Mesodermal cell (in vitro differentiated cells): ENCODE measurements at regions not wholly inside any gene's neighbourhood (a gene's known extent, or its start where the extent isn't known, plus 50 kb on each side); places are given as distances from the start of the nearest gene placed in this dataset.

Source experiments
- H3K27ac ChIP-seq: 2 replicates; pipeline ENCODE4 v1.7.0; 2013; ENCODE audit warnings: mild to moderate bottlenecking, low read depth, low read length, moderate library complexity; ENCODE audit not compliant: severe bottlenecking
- H3K36me3 ChIP-seq: 2 replicates; pipeline ENCODE4 v1.7.1; 2013; ENCODE audit warnings: mild to moderate bottlenecking, low read length, moderate library complexity; ENCODE audit not compliant: control insufficient read depth, insufficient read depth
- H3K4me1 ChIP-seq: one replicate; pipeline ENCODE4 v1.7.1; 2013; ENCODE audit warnings: mild to moderate bottlenecking, low read length; ENCODE audit not compliant: insufficient read depth, control insufficient read depth, poor library complexity, severe bottlenecking
- H3K4me3 ChIP-seq: 2 replicates; pipeline ENCODE4 v1.7.0; 2013; ENCODE audit warnings: low read length, control low read depth, mild to moderate bottlenecking; ENCODE audit not compliant: insufficient read depth, poor library complexity, severe bottlenecking; ENCODE audit errors: extremely low read depth
- H3K9me3 ChIP-seq: 2 replicates; pipeline ENCODE4 v1.7.1; 2013; ENCODE audit warnings: mild to moderate bottlenecking, low read length, moderate library complexity; ENCODE audit not compliant: control insufficient read depth
- WGBS, 2 experiments: methylation state at CpG; one replicate each; pipeline ENCODE4 v1.1.5; 2013; ENCODE audit warnings: missing lambda C conversion rate in 2 of 2; ENCODE audit not compliant: insufficient coverage in 2 of 2; 5-methylcytosine and 5-hydroxymethylcytosine counted together

DNA sequence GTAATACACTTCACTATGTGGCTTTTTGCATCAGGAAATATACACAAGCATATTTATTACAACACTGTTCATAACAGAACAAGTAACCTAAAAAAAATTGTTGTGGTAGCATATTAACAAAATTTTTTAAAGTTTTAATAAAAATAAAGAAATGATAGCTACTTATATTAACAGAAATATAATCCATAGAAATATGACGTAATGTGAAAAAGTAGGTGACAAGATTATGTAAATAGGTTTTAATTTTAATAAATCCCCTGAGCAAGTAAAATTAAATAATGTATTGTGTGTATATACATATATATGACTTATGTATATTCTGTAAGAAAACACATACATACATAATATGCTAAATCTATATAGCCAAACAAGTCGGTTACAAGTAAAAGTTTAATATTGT is 359.9 kb downstream of the SEC16B start:
- Histone ChIP-seq H3K9me3 (no peaks in the 10 kb centered on the region), H3K4me3 (no peak overlapping the region)
- no CpG with 5 or more reads among the region's 2 CpGs for WGBS, 2 experiments

DNA sequence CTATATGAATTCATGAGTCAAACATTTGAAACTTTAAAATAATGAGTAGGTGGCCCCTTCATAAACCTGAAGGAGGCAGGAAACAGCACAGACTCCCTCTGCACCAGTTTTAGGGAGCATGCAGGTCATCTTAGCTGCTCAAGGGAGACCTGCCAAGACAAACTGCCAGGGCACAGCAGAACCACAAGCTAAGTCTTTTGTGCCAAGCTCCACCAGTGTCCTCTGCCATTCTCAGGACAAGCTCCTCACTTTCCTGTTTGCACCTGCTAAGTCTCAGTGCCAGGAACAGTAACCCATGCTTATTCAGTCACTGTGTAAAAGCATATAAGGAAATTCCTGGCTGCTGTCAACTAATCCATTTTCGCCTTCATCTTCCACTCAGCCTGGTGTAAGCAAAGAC is 368.9 kb downstream of the SEC16B start:
- Histone ChIP-seq H3K4me1 (no peaks in the 10 kb centered on the region), H3K36me3 (no peaks in the 10 kb centered on the region), H3K27ac (no peak overlapping the region), H3K9me3 (no peaks in the 10 kb centered on the region), H3K4me3 (no peak overlapping the region)
- WGBS, 2 experiments: 50 to 100% methylated on average over 1 of the region's 1 CpG

More for the DNA sequence above, 359.9 kb downstream of the SEC16B start:
- H3K27ac ChIP-seq: no peak overlapping the region
- no peaks in the 10 kb centered on the region for H3K4me1 ChIP-seq
- H3K36me3 ChIP-seq: no peaks in the 10 kb centered on the region

DNA sequence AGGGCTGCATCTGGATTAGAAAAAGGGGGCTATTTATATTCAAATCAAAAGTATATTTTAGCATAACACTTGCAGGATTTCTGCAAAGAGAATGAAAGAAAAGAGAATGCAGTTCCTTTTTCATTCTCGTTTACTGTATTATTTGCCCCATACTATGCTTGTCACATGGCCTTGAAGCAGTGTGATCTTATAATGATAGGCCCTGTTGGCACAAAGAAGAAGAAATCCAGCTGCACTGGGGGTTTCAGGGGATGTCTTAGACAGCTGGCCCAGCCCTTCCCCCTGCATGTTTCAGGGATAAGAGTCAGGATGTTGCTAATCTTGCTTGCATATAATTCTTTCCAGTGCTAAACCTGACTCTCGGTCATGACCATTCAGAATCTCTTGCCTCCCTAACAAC is 369.5 kb downstream of the SEC16B start:
- H3K36me3 ChIP-seq: no peaks in the 10 kb centered on the region
- no peaks in the 10 kb centered on the region for H3K9me3 ChIP-seq
- no peaks in the 10 kb centered on the region for H3K4me1 ChIP-seq
- WGBS, 2 experiments: 83 to 100% methylated on average over 1 of the region's 2 CpGs
- no peak overlapping the region for H3K27ac ChIP-seq
- H3K4me3 ChIP-seq: no peak overlapping the region

DNA sequence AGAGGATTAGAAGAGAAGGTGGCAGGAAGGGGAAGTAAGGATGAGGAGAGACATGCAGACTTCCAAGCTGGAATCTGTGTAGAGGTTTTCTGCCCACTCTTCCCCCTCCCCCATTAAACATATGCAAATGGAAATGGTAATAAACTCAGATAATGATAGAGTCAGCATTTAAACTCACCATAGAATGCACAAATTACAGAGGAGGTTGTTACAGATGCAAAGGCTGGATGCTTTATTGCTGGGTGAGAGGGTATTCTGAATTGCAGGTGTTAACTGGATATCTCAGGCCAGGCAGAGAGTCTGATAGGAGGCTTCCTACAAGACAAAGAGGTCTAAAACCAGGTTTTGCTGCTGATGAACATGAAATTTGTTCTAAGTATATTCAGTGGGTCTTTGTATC is 372.5 kb downstream of the SEC16B start:
- Histone ChIP-seq H3K4me3 (no peak overlapping the region), H3K27ac (no peak overlapping the region), H3K36me3 (no peaks in the 10 kb centered on the region), H3K9me3 (no peaks in the 10 kb centered on the region), H3K4me1 (no peaks in the 10 kb centered on the region)

DNA sequence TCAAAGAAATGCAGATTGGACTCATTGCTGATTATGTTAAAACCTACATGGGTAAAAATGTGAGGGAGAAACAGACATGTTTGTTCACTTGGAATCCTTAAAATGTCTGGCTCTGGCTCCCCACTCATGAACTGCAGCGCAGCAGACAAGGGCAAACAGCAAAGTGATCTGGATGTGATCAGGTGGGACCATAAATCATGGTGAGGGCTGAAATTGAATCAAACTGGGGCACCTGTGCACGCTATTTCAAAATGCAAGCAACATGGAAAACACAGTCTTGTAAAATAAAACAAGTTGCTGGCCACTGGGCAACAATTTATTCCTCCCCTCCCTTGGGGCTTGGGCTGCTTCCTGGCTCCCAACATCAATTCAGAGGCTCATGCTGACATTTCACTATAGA is 373.4 kb downstream of the SEC16B start:
- Histone ChIP-seq H3K27ac (no peak overlapping the region), H3K9me3 (no peaks in the 10 kb centered on the region), H3K36me3 (no peaks in the 10 kb centered on the region), H3K4me3 (no peak overlapping the region), H3K4me1 (no peaks in the 10 kb centered on the region)
- 62 to 88% methylated on average over 2 of the region's 2 CpGs for WGBS, 2 experiments

DNA sequence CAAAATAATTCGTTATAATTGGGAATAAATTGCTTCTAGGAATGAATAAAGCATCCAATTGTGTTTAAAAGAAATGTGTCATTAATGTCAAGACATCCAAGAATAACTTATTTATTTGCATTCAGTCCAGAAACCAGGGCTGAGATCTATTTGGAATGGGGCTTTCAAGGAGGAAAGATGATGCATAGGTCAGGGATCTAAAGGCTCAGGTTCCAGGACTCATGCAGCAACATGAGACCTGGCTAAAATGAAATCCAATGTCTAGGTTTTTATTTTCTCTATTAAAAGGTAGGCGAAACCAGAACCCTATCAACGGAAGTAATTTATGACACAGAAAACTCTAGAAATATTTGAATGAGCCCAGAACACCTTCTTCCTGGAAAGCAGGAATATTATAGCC is 376.8 kb downstream of the SEC16B start:
- no peaks in the 10 kb centered on the region for H3K9me3 ChIP-seq
- H3K4me3 ChIP-seq: no peak overlapping the region
- no peaks in the 10 kb centered on the region for H3K36me3 ChIP-seq
- no CpG with 5 or more reads among the region's 3 CpGs for WGBS, 2 experiments
- H3K27ac ChIP-seq: no peak overlapping the region
- peaks cover 4% of the 10 kb centered on the region for H3K4me1 ChIP-seq

DNA sequence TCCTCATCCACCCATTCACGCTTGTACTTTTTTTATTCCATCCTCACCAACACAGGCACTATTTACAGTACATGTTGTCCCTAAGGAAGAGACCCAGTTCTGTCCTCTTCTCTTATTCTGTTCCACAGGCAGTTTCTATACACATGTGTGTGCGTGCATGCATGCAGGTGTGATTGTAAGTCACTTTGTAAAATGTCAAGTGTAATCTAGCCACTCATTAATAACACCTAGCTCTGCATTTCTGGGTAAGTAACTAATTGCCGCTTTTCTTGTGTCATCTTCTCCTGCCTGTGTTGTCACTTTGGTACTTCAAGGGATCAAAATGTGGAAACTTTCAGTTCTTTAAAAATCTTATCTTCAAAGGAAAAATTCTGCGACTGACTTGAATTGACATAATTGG is 377.2 kb downstream of the SEC16B start:
- 100% methylated on average over 1 of the region's 4 CpGs for WGBS, 2 experiments
- Histone ChIP-seq H3K27ac (no peak overlapping the region), H3K9me3 (no peaks in the 10 kb centered on the region), H3K4me1 (peaks cover 4% of the 10 kb centered on the region), H3K36me3 (no peaks in the 10 kb centered on the region), H3K4me3 (no peak overlapping the region)

DNA sequence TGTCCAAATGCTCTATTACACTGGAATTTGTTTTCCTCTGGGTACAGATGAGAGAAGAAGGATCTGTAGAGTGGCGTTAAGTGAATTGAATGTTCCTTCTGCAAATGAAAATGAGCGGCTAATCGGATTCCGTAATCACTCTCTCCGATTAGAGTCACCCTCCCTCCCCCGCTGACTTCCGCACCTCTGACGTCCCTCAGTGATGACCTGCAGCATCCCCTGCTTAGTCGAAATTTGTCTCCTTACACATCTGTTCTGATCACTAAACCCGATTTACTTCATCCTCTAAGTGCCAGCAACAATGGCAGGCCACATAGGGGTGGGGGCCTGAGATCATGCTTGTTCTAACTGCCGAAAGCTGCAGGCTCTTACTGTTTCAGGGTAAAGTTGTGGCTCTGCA is 378.7 kb downstream of the SEC16B start:
- WGBS, 2 experiments: 75 to 89% methylated on average over 9 to 11 of the region's 11 CpGs
- Histone ChIP-seq H3K4me3 (no peak overlapping the region), H3K9me3 (no peaks in the 10 kb centered on the region), H3K27ac (no peak overlapping the region), H3K4me1 (peaks cover 15% of the 10 kb centered on the region), H3K36me3 (no peaks in the 10 kb centered on the region)

DNA sequence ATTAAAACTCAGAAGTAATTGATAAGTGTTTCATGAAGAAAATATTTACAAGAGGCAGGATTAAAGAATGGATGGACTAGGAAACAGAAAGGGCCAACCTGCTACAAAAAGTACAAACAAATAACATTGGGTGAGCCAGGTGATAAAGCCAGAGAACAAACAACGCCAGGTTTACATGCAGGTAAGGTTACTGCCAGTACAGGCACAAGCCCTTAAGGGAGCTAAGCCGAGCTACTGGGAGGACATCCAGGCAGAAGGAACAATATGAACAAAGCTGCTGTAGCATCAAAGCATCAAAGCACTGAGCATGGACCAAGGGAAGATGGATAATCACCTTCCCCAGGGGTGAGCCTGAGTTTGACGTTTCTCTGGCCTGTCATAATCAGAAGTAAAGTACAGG is 380.7 kb downstream of the SEC16B start:
- no peak overlapping the region for H3K27ac ChIP-seq
- H3K9me3 ChIP-seq: no peaks in the 10 kb centered on the region
- WGBS, 2 experiments: 80 to 81% methylated on average over 3 of the region's 3 CpGs
- peaks cover 23% of the 10 kb centered on the region for H3K4me1 ChIP-seq
- H3K4me3 ChIP-seq: no peak overlapping the region
- no peaks in the 10 kb centered on the region for H3K36me3 ChIP-seq

DNA sequence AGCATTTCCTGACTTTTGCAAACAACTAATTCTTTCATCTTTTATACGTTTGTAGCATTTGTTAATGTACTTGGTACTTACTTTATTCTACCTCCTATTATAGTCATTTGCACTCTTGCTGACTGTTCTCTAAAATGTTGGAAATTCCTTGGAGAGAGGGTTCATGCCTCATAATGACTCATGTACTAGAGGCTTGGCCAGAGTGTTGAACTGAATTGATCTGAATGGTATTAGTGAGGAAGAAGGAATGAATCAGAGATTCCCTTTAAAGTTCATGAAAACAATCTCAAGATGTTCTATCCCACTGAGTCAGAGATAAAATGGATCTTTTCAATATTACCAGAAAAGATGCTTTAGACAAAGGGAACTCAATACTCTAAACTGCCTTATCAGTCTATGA is 383.4 kb downstream of the SEC16B start:
- peak overlapping the region; percentile 64 for H3K27ac ChIP-seq
- peaks cover 23% of the 10 kb centered on the region for H3K4me1 ChIP-seq
- no peaks in the 10 kb centered on the region for H3K9me3 ChIP-seq
- H3K4me3 ChIP-seq: no peak overlapping the region
- no CpG with 5 or more reads among the region's 1 CpG for WGBS, 2 experiments
- no peaks in the 10 kb centered on the region for H3K36me3 ChIP-seq

DNA sequence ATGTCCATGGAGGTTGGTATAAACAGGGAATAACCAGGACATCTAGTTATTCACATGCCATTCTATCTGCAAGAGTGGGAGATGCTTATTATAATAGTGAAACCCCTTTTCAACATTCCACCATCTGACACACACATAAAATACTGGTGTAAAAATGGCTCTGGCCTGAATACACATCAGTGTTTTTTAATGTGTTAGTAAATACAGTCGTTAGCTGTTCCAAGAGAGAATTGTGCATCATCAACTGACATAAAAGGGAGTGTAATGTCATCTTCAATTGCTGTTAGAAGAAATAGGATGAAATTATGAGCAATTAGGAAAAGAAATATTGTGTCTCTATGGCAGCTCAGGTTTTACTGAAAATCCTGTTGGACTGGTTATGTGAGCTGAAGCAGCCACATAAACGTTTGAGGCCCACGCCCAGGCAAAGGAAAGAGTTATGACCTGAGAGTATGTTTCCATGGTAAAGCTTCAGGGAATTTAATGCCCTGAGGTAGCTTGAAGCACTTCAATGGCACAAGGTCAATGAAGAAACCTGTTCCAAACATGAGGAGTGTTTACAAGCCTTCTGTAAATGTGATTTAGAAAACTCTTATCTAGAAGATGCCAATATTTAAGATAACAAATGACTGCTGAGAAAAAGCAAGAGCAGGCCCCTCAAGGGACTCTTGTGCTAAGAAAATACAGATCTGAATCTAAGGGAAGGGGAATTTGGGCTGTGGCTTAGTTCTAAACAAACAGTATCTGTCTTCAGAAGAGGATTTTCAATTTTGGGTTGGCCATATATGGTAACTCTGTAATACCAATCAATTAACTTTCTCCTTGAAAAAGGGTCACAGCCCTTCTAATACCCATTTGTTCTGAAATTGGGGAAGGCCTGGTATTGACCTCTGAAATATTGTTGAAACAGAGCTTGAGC is 384.3 kb downstream of the SEC16B start:
- peak overlapping the region; percentile 64 for H3K27ac ChIP-seq
- no peaks in the 10 kb centered on the region for H3K9me3 ChIP-seq
- WGBS, 2 experiments: 82 to 89% methylated on average over 3 of the region's 3 CpGs
- H3K4me3 ChIP-seq: no peak overlapping the region
- no peaks in the 10 kb centered on the region for H3K36me3 ChIP-seq
- peaks cover 23% of the 10 kb centered on the region for H3K4me1 ChIP-seq
